ENCODE measurements at regions not wholly inside any gene's neighbourhood (a gene's known extent, or its start where the extent isn't known, plus 50 kb on each side); places are given as distances from the start of the nearest gene placed in this dataset.

- H3K27me3 Mint-ChIP-seq, result peaks cover 18 to 23% of the 10 kb centered on the region in 2 donors
- CTCF ChIA-PET, result no interaction called here
- POLR2A ChIA-PET, result no interaction called here
These were observed 67.0 kb downstream of the CHCHD4 start for GRCh38 chr3:14057701-14058100.

GRCh38 chr3:14047841-14048240, 76.8 kb downstream of the CHCHD4 start:
- Histone ChIP-seq H3K4me3 (ENCODE audit: low read length) (no peak overlapping the region), H3K4me1 (ENCODE audit: insufficient read depth, low read length) (no peaks in the 10 kb centered on the region), H3K27me3 (ENCODE audit: insufficient read depth, low read length, poor library complexity, severe bottlenecking) (no peaks in the 10 kb centered on the region), H3K27ac (ENCODE audit: low read depth, low read length) (no peak overlapping the region), H3K36me3 (ENCODE audit: insufficient read depth, low read length) (no peaks in the 10 kb centered on the region), H3K9me3 (ENCODE audit: low read length) (no peaks in the 10 kb centered on the region)
- Mint-ChIP-seq H3K27ac (no peak overlapping the region), H3K27me3 (peaks cover 9 to 66% of the 10 kb centered on the region in 2 donors), H3K4me3 (no peak overlapping the region), H3K4me1 (no peaks in the 10 kb centered on the region), H3K36me3 (no peaks in the 10 kb centered on the region), H3K9me3 (peaks cover 0 to 3% (median 0%) of the 10 kb centered on the region in 5 donors)
- ChIA-PET CTCF (interaction anchor here (1.3 kb wide), 1 partner anchor 13 kb away, joined by 3 read pairs; no protein-coding TSS in a partner anchor), POLR2A (no interaction called here)
- DNase-seq, result no peak

More at GRCh38 chr3:14057701-14058100, 67.0 kb downstream of the CHCHD4 start:
- H3K4me3 ChIP-seq (ENCODE audit: low read length), result no peak overlapping the region
- H3K27ac Mint-ChIP-seq, result no peak overlapping the region
- DNase-seq, result no peak
- H3K4me1 Mint-ChIP-seq, result no peaks in the 10 kb centered on the region
- H3K4me3 Mint-ChIP-seq, result no peak overlapping the region
- peaks cover 0 to 9% (median 0%) of the 10 kb centered on the region in 3 donors for H3K36me3 Mint-ChIP-seq
- peaks cover 9 to 28% (median 24%) of the 10 kb centered on the region in 5 donors for H3K9me3 Mint-ChIP-seq
- H3K27me3 ChIP-seq (ENCODE audit: insufficient read depth, low read length, poor library complexity, severe bottlenecking), result no peaks in the 10 kb centered on the region
- H3K9me3 ChIP-seq (ENCODE audit: low read length), result no peaks in the 10 kb centered on the region
- no peak overlapping the region for H3K27ac ChIP-seq (ENCODE audit: low read depth, low read length)
- H3K36me3 ChIP-seq (ENCODE audit: insufficient read depth, low read length), result no peaks in the 10 kb centered on the region
- no peaks in the 10 kb centered on the region for H3K4me1 ChIP-seq (ENCODE audit: insufficient read depth, low read length)

DNA sequence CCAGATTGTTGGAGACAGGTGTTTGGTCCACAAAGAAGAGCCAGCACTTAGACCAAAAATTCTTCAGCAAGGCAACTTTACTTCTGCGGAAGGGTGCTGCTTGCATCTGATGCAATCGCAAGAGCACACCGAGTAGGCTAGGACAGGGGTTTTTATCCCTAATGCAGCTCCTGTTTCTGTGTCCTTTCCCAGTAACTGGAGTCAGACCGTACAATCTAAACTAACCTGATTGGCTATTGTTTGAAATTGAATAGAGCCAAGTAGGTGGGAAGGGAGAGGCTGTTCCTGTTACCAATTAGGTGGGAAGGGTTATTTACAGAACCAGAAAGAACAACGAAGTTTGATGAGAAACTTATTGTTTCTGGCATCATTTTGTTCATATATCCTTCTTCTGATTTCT, 77.6 kb downstream of the CHCHD4 start:
- Mint-ChIP-seq H3K4me1 (no peaks in the 10 kb centered on the region), H3K27ac (no peak overlapping the region), H3K4me3 (no peak overlapping the region), H3K36me3 (no peaks in the 10 kb centered on the region), H3K9me3 (peaks cover 0 to 3% (median 0%) of the 10 kb centered on the region in 5 donors), H3K27me3 (peaks cover 9 to 64% of the 10 kb centered on the region in 2 donors)
- ChIA-PET CTCF (interaction anchor here (1.3 kb wide), 1 partner anchor 12 kb away, joined by 3 read pairs; no protein-coding TSS in a partner anchor), POLR2A (no interaction called here)
- no peaks in the 10 kb centered on the region for H3K4me1 ChIP-seq (ENCODE audit: insufficient read depth, low read length)
- DNase-seq, result no peak
- H3K36me3 ChIP-seq (ENCODE audit: insufficient read depth, low read length), result no peaks in the 10 kb centered on the region
- no peak overlapping the region for H3K4me3 ChIP-seq (ENCODE audit: low read length)
- H3K27me3 ChIP-seq (ENCODE audit: insufficient read depth, low read length, poor library complexity, severe bottlenecking), result no peaks in the 10 kb centered on the region
- H3K27ac ChIP-seq (ENCODE audit: low read depth, low read length), result no peak overlapping the region
- no peaks in the 10 kb centered on the region for H3K9me3 ChIP-seq (ENCODE audit: low read length)

- POLR2A ChIA-PET, result no interaction called here
- H3K27me3 ChIP-seq (ENCODE audit: insufficient read depth, low read length, poor library complexity, severe bottlenecking), result no peaks in the 10 kb centered on the region
- H3K36me3 ChIP-seq (ENCODE audit: insufficient read depth, low read length), result no peaks in the 10 kb centered on the region
- no peak overlapping the region for H3K4me3 ChIP-seq (ENCODE audit: low read length)
- Mint-ChIP-seq H3K27me3 (peaks cover 8 to 39% of the 10 kb centered on the region in 2 donors), H3K27ac (no peak overlapping the region), H3K4me1 (no peaks in the 10 kb centered on the region), H3K4me3 (no peak overlapping the region), H3K9me3 (peaks cover 0 to 3% (median 0%) of the 10 kb centered on the region in 5 donors), H3K36me3 (no peaks in the 10 kb centered on the region)
- no peaks in the 10 kb centered on the region for H3K4me1 ChIP-seq (ENCODE audit: insufficient read depth, low read length)
- H3K27ac ChIP-seq (ENCODE audit: low read depth, low read length), result no peak overlapping the region
- CTCF ChIA-PET, result no interaction called here
- no peaks in the 10 kb centered on the region for H3K9me3 ChIP-seq (ENCODE audit: low read length)
- no peak for DNase-seq
These were observed 82.0 kb downstream of the CHCHD4 start for GRCh38 chr3:14042680-14043079.

GRCh38 chr3:14039149-14039548, 85.5 kb downstream of the CHCHD4 start:
- Mint-ChIP-seq H3K9me3 (peaks cover 0 to 11% (median 9%) of the 10 kb centered on the region in 5 donors), H3K4me3 (no peak overlapping the region), H3K4me1 (no peaks in the 10 kb centered on the region), H3K36me3 (peaks cover 0 to 4% (median 0%) of the 10 kb centered on the region in 3 donors), H3K27ac (no peak overlapping the region), H3K27me3 (peaks cover 16 to 27% of the 10 kb centered on the region in 2 donors)
- Histone ChIP-seq H3K4me3 (ENCODE audit: low read length) (no peak overlapping the region), H3K4me1 (ENCODE audit: insufficient read depth, low read length) (no peaks in the 10 kb centered on the region), H3K36me3 (ENCODE audit: insufficient read depth, low read length) (no peaks in the 10 kb centered on the region), H3K27me3 (ENCODE audit: insufficient read depth, low read length, poor library complexity, severe bottlenecking) (no peaks in the 10 kb centered on the region), H3K27ac (ENCODE audit: low read depth, low read length) (no peak overlapping the region), H3K9me3 (ENCODE audit: low read length) (no peaks in the 10 kb centered on the region)
- ChIA-PET POLR2A (no interaction called here), CTCF (no interaction called here)
- no peak for DNase-seq

DNA sequence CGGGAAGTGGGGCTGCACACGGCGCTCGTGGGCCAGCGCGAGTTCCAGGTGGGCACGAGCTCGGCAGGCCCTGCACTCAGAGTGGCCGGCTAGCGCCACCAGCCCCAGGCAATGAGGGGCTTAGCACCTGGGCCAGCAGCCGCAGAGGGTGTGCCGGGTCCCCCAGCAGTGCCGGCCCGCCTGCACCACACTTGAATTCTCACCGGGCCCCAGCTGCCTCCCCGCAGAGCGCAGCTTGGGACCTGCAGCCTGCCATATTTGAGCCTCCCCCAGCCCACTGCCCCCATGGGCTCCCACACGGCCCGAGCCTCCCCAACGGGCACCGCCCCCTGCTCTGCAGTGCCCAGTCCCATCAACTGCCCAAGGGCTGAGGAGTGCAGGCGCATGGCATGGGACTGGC, 87.5 kb downstream of the CHCHD4 start:
- no peaks in the 10 kb centered on the region for H3K4me1 ChIP-seq (ENCODE audit: insufficient read depth, low read length)
- H3K4me3 Mint-ChIP-seq, result no peak overlapping the region
- ChIA-PET POLR2A (no interaction called here), CTCF (no interaction called here)
- H3K36me3 ChIP-seq (ENCODE audit: insufficient read depth, low read length), result no peaks in the 10 kb centered on the region
- DNase-seq, result no peak
- H3K27me3 Mint-ChIP-seq, result peaks cover 17 to 20% of the 10 kb centered on the region in 2 donors
- H3K9me3 Mint-ChIP-seq, result peaks cover 0 to 11% (median 9%) of the 10 kb centered on the region in 5 donors
- H3K4me3 ChIP-seq (ENCODE audit: low read length), result no peak overlapping the region
- no peak overlapping the region for H3K27ac ChIP-seq (ENCODE audit: low read depth, low read length)
- H3K9me3 ChIP-seq (ENCODE audit: low read length), result no peaks in the 10 kb centered on the region
- H3K4me1 Mint-ChIP-seq, result no peaks in the 10 kb centered on the region
- peaks cover 0 to 4% (median 0%) of the 10 kb centered on the region in 3 donors for H3K36me3 Mint-ChIP-seq
- H3K27ac Mint-ChIP-seq, result no peak overlapping the region
- no peaks in the 10 kb centered on the region for H3K27me3 ChIP-seq (ENCODE audit: insufficient read depth, low read length, poor library complexity, severe bottlenecking)

- POLR2A ChIA-PET, result no interaction called here
- Histone ChIP-seq H3K27me3 (ENCODE audit: insufficient read depth, low read length, poor library complexity, severe bottlenecking) (no peaks in the 10 kb centered on the region), H3K4me1 (ENCODE audit: insufficient read depth, low read length) (no peaks in the 10 kb centered on the region), H3K27ac (ENCODE audit: low read depth, low read length) (no peak overlapping the region), H3K4me3 (ENCODE audit: low read length) (no peak overlapping the region), H3K9me3 (ENCODE audit: low read length) (no peaks in the 10 kb centered on the region), H3K36me3 (ENCODE audit: insufficient read depth, low read length) (no peaks in the 10 kb centered on the region)
- Mint-ChIP-seq H3K27ac (no peak overlapping the region), H3K36me3 (peaks cover 0 to 7% (median 0%) of the 10 kb centered on the region in 3 donors), H3K4me3 (no peak overlapping the region), H3K27me3 (peaks cover 12 to 34% of the 10 kb centered on the region in 2 donors), H3K9me3 (peaks cover 0 to 11% (median 9%) of the 10 kb centered on the region in 5 donors), H3K4me1 (no peaks in the 10 kb centered on the region)
- no peak for DNase-seq
- CTCF ChIA-PET, result no interaction called here
These were observed 91.6 kb downstream of the CHCHD4 start for GRCh38 chr3:14033023-14033422.

GRCh38 chr3:14031271-14031670, 93.4 kb downstream of the CHCHD4 start:
- H3K36me3 ChIP-seq (ENCODE audit: insufficient read depth, low read length), result no peaks in the 10 kb centered on the region
- peaks cover 0 to 6% (median 0%) of the 10 kb centered on the region in 3 donors for H3K36me3 Mint-ChIP-seq
- no peaks in the 10 kb centered on the region for H3K9me3 ChIP-seq (ENCODE audit: low read length)
- H3K4me3 ChIP-seq (ENCODE audit: low read length), result no peak overlapping the region
- H3K27ac Mint-ChIP-seq, result no peak overlapping the region
- peaks cover 0 to 7% (median 5%) of the 10 kb centered on the region in 5 donors for H3K9me3 Mint-ChIP-seq
- no peaks in the 10 kb centered on the region for H3K27me3 ChIP-seq (ENCODE audit: insufficient read depth, low read length, poor library complexity, severe bottlenecking)
- DNase-seq, result no peak
- H3K27ac ChIP-seq (ENCODE audit: low read depth, low read length), result no peak overlapping the region
- H3K4me1 ChIP-seq (ENCODE audit: insufficient read depth, low read length), result no peaks in the 10 kb centered on the region
- H3K4me3 Mint-ChIP-seq, result no peak overlapping the region
- no peaks in the 10 kb centered on the region for H3K4me1 Mint-ChIP-seq
- CTCF ChIA-PET, result no interaction called here
- POLR2A ChIA-PET, result no interaction called here
- peaks cover 12 to 36% of the 10 kb centered on the region in 2 donors for H3K27me3 Mint-ChIP-seq

Data from CD8-positive, alpha-beta memory T cell (primary cell).